ENCODE measurements at regions not wholly inside any gene's neighbourhood (a gene's known extent, or its start where the extent isn't known, plus 50 kb on each side); places are given as distances from the start of the nearest gene placed in this dataset.
"Not testable (repeated sequence)": the region's sequence is repeated elsewhere in the genome, so short reads cannot be mapped to it uniquely, and the experiment has no call there.

DNA sequence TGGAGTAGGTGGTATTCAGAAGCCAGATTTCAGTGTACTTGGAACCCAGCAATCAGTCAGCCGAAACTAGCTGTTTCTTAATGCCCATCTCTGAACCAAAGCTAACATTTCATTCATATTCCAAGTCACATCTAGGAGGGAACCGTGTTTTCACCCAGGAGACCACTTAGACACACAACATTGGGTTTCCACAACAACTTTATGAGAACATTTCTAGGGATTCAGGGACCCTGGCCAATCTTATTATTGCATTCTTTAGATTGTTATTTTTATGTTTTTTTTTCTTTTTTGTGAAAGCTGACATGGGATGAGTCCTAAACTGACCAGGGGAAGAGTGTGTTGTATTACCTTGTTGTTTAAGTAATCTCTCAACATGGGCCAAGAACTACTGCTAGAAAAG, 72.5 kb upstream of the KIAA0040 start:
- no peak overlapping the region for H3K4me3 ChIP-seq
- TF ChIP-seq, protein P1, sequence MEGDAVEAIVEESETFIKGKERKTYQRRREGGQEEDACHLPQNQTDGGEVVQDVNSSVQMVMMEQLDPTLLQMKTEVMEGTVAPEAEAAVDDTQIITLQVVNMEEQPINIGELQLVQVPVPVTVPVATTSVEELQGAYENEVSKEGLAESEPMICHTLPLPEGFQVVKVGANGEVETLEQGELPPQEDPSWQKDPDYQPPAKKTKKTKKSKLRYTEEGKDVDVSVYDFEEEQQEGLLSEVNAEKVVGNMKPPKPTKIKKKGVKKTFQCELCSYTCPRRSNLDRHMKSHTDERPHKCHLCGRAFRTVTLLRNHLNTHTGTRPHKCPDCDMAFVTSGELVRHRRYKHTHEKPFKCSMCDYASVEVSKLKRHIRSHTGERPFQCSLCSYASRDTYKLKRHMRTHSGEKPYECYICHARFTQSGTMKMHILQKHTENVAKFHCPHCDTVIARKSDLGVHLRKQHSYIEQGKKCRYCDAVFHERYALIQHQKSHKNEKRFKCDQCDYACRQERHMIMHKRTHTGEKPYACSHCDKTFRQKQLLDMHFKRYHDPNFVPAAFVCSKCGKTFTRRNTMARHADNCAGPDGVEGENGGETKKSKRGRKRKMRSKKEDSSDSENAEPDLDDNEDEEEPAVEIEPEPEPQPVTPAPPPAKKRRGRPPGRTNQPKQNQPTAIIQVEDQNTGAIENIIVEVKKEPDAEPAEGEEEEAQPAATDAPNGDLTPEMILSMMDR (IDR thresholded peaks at IDR 0.05), result no peak
- no peak for DNase-seq
- no peaks in the 10 kb centered on the region for H3K27me3 ChIP-seq (ENCODE audit: insufficient read depth in 3 of 3, low read length in 2 of 3)
- H3K27ac ChIP-seq, result no peak overlapping the region
- intact Hi-C loops (cut with DNase I), result no loop called here
- H3K36me3 ChIP-seq (ENCODE audit: insufficient read depth in 1 of 2, low read depth in 1 of 2), result no peaks in the 10 kb centered on the region
- 23 to 48% (median 29%) methylated on average over 2 of the region's 2 CpGs for WGBS, 3 donors
- H3K9me3 ChIP-seq, result no peaks in the 10 kb centered on the region
- ATAC-seq, result no peak
- no peaks in the 10 kb centered on the region for H3K4me1 ChIP-seq

DNA sequence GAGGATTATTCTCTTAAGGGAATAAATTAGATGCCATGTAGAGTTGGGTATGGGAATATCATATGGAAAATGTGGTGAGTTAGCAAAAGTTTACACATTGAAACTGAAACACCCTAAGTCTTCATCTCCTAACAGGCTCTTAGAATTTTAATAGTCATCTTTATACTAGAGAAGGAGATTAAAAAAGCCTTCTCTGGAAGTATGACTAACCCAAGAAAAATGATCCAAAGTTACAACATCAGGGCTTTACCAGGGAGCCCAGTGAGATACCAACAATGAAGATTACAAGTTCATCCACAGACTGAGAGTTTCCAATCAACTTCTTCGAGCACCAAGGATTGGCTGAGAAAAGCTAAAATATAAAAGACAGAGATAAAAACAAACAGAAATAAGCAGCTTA, 70.0 kb upstream of the KIAA0040 start:
- intact Hi-C loops (cut with DNase I), result no loop called here
- ATAC-seq, result no peak
- Histone ChIP-seq H3K4me1 (no peaks in the 10 kb centered on the region), H3K36me3 (ENCODE audit: insufficient read depth in 1 of 2, low read depth in 1 of 2) (no peaks in the 10 kb centered on the region), H3K9me3 (no peaks in the 10 kb centered on the region), H3K27me3 (ENCODE audit: insufficient read depth in 3 of 3, low read length in 2 of 3) (no peaks in the 10 kb centered on the region), H3K27ac (no peak overlapping the region), H3K4me3 (no peak overlapping the region)
- WGBS, 3 donors, result 80 to 88% (median 81%) methylated on average over 1 of the region's 1 CpG
- no peak for DNase-seq
- TF ChIP-seq, protein P1 (IDR thresholded peaks at IDR 0.05), result no peak

DNA sequence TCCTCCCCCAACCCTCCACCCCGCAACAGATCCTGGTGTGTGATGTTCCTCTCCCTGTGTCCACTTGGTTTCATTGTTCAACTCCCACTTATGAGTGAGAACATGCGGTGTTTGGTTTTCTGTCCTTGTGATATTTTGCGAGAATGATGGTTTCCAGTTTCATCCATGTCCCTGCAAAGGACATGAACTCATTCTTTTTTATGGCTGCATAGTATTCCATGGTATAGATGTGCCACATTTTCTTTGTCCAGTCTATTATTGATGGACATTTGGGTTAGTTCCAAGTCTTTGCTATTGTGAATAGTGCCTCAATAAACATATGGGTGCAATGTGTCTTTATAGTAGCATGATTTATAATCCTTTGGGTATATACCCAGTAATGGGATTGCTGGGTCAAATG, 63.7 kb upstream of the KIAA0040 start:
- WGBS, 3 donors, result 83 to 98% (median 95%) methylated on average over 3 of the region's 3 CpGs
- H3K9me3 ChIP-seq; intact Hi-C loops (cut with DNase I); H3K4me3 ChIP-seq; H3K4me1 ChIP-seq; H3K27ac ChIP-seq; H3K27me3 ChIP-seq (ENCODE audit: insufficient read depth in 3 of 3, low read length in 2 of 3); DNase-seq; ATAC-seq; H3K36me3 ChIP-seq (ENCODE audit: insufficient read depth in 1 of 2, low read depth in 1 of 2): not testable (repeated sequence)

DNA sequence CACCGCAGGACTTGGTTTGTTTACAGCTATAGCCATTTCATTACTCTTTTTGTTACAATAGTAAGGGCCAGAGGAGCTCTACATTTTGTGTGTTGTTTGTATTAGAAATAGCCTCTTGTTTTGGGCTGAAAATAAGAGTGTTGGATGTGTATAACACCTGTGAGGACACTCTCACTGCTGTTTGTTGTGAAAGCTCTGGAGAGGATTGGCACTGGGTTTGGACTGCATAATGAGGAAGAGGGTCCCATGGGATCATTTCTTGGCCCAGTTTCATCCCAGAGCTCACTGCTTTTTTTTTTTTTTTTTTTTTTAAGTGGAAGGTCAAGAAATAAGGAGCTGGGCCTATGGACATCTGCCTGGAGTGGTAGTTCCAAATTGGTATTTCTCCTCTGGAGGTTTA, 61.6 kb upstream of the KIAA0040 start:
- TF ChIP-seq, protein P1 (IDR thresholded peaks at IDR 0.05), result no peak
- Histone ChIP-seq H3K4me1 (no peaks in the 10 kb centered on the region), H3K9me3 (no peaks in the 10 kb centered on the region), H3K27me3 (ENCODE audit: insufficient read depth in 3 of 3, low read length in 2 of 3) (no peaks in the 10 kb centered on the region), H3K4me3 (no peak overlapping the region), H3K36me3 (ENCODE audit: insufficient read depth in 1 of 2, low read depth in 1 of 2) (no peaks in the 10 kb centered on the region), H3K27ac (no peak overlapping the region)
- intact Hi-C loops (cut with DNase I), result no loop called here
- DNase-seq (no peak), ATAC-seq (peak in 1 of 4 donors; percentile 61)
- WGBS, 3 donors, result 80 to 85% (median 84%) methylated on average over 1 of the region's 1 CpG

DNA sequence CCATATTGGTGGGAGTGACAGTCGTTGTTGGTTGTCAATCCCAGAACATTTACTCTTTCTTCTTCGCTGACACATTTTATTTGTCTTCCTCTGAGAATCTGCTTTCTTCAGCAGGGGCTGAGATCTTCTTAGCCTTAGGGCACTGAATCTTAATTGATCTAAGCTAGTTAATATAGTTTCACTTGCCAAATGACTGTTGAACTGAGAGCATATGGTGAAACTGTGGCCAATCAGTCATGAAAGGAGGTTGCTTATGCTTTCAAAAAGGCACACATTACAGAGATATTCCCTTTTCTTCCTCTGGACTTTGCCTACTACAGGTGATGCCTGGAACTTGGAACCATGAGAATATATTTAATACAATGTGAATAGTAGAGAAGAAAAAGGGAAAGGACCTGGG, 60.0 kb upstream of the KIAA0040 start:
- H3K4me1 ChIP-seq, result no peaks in the 10 kb centered on the region
- TF ChIP-seq, protein P1 (IDR thresholded peaks at IDR 0.05), result no peak
- intact Hi-C loops (cut with DNase I), result no loop called here
- H3K27ac ChIP-seq, result no peak overlapping the region
- no peaks in the 10 kb centered on the region for H3K36me3 ChIP-seq (ENCODE audit: insufficient read depth in 1 of 2, low read depth in 1 of 2)
- no peak for ATAC-seq
- no peak for DNase-seq
- 90 to 95% (median 91%) methylated on average over 2 of the region's 2 CpGs for WGBS, 3 donors
- H3K9me3 ChIP-seq, result no peaks in the 10 kb centered on the region
- H3K4me3 ChIP-seq, result no peak overlapping the region
- no peaks in the 10 kb centered on the region for H3K27me3 ChIP-seq (ENCODE audit: insufficient read depth in 3 of 3, low read length in 2 of 3)

All from psoas muscle (tissue), 7 donors.